ELR (cell line): ENCODE measurements at regions not wholly inside any gene's neighbourhood (a gene's known extent, or its start where the extent isn't known, plus 50 kb on each side); places are given as distances from the start of the nearest gene placed in this dataset.
"Not testable (repeated sequence)": the region's sequence is repeated elsewhere in the genome, so short reads cannot be mapped to it uniquely, and the experiment has no call there.

Experiments used
- DNase-seq: peaks from one replicate; pipeline ENCODE4 v3.0.0-alpha.2; 2015; ENCODE audit warnings: low read depth

- DNase-seq, result no peak
Observed at GRCh38 chr6:165793287-165793825, 130.3 kb upstream of the PDE10A start.

- no peak for DNase-seq
Observed at GRCh38 chr6:165791876-165792437, 128.9 kb upstream of the PDE10A start.

- DNase-seq, result no peak
Observed at GRCh38 chr6:165791306-165791705, 128.3 kb upstream of the PDE10A start.

GRCh38 chr6:165782812-165783211 lies 119.8 kb upstream of the PDE10A start:
- no peak for DNase-seq

GRCh38 chr6:165782134-165782533 lies 119.1 kb upstream of the PDE10A start:
- DNase-seq, result no peak

- DNase-seq, result no peak
Observed at GRCh38 chr6:165777680-165778079, 114.6 kb upstream of the PDE10A start.

DNA sequence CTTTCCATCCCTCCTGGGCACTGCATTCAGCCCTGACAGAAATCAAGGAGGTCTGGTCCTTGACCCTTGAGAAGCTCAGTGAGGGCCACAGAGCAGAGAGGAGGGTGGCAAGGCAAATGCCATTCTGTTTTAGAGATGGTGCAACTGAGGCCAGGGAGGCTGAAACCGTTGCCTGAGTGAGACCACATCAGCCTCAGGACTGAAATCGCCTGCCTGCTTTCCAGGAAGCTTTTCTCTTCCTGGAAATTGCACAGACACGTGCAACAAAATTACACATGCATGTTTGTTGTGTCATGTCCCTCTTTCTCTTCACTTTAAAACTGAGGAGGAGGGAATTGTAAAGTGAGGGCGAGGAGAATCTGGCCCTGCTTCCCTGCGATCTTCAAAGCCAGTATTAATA lies 113.7 kb upstream of the PDE10A start:
- DNase-seq, result no peak

- DNase-seq, result no peak
Observed at GRCh38 chr6:165775721-165776120, 112.7 kb upstream of the PDE10A start.

DNA sequence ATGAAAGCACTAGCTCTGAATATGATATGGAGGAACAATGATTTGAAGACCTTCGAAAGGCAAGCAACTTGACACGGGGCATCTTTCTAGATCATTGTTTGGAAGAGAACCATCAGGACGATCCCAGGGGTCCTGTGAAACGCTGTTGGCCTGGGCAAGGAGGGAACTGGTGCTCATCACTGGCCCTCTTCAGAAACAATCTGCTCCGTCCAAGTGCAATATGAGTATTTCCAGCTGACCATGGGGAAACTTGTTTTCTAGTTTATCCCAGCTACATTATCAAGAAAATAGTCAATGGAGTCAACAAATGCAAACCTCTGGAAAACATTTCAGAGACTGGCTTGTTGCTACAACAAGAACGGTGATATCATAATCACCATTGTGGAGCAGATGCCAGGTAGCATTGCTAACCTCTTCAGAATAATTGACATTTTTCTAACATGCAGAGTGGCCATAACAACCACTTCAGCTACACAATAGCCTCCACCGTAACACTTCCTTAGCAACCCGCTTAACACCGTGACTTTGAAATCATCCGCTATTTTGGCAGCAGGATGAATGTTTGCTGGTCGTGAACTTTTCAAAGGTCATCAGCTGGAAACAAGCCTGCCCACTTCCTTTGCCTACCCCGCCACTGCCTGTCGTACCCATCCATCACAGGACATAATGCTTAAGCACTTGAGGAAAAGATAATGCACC lies 112.0 kb upstream of the PDE10A start:
- DNase-seq, result no peak

DNA sequence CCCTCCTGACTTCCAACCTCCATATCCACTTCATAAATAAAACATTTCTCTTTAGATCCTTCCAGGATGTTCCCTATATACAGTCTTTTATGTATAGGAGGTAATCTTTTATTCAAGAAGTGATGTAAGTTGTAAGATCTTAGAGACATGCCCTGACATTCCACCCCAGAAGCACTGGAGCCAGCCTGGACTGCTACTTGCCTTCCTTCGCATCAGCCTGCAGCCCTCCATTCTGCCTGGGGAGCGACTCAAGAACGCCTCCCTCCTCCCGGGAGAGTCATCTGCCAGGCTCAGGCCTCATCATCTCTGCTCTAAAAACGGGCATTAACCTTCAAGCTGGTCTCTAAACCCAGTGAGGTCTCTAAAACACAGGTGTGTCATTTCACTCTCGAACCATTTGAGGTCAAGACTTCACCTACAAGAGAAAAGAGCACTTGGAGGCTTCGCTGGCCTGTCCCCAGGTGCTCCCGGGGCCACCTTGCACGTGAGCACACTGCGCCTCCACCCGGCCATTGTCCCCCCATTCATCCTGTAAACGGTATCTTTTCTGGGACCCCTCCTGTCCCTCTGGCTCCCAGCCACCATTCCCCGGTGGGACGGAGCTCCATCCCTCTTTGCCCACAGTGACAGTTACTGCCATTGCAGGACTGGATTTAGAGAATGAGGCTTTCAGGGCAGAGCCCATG lies 107.5 kb upstream of the PDE10A start:
- no peak for DNase-seq

GRCh38 chr6:165769884-165770283 lies 106.8 kb upstream of the PDE10A start:
- DNase-seq, result no peak

GRCh38 chr6:165769401-165769800 lies 106.4 kb upstream of the PDE10A start:
- no peak for DNase-seq

DNA sequence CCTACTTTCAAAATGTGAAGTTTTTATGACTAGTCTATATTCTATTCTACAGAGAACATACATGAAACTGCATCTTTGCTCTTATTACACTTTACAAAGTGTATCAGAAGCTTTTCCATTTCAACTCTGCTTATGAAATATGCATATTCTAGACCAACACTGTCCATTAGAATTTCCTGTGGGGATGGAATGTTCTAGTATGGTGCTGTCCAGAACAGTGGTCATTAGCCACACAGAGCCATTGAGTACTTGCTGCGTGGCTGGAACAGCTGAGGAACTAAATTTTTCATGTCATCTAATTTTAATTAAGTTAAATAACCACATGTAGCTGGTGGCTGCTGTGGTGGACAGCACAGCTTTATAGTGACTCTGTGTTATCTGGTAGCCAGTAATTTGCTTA lies 105.9 kb upstream of the PDE10A start:
- no peak for DNase-seq

- DNase-seq, result no peak
Observed at GRCh38 chr6:165767228-165767627, 104.2 kb upstream of the PDE10A start.

GRCh38 chr6:165766457-165766856 lies 103.4 kb upstream of the PDE10A start:
- no peak for DNase-seq

- no peak for DNase-seq
Observed at GRCh38 chr6:165766026-165766425, 103.0 kb upstream of the PDE10A start.

DNA sequence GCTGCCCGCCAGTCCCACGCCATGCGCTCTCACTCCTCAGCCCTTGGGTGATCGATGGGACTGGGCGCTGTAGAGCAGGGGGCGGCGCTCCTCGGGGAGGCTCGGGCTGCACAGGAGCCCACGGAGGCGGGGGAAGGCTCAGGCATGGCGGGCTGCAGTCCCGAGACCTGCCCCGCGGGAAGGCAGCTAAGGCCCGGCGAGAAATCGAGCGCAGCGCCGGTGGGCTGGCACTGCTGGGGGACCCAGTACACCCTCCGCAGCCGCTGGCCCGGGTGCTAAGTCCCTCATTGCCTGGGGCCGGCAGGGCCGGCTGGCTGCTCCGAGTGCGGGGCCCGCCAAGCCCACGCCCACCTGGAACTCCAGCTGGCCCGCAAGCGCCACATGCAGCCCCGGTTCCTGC lies 102.2 kb upstream of the PDE10A start:
- DNase-seq, result not testable (repeated sequence)

GRCh38 chr6:165762876-165763275 lies 99.8 kb upstream of the PDE10A start:
- no peak for DNase-seq

DNA sequence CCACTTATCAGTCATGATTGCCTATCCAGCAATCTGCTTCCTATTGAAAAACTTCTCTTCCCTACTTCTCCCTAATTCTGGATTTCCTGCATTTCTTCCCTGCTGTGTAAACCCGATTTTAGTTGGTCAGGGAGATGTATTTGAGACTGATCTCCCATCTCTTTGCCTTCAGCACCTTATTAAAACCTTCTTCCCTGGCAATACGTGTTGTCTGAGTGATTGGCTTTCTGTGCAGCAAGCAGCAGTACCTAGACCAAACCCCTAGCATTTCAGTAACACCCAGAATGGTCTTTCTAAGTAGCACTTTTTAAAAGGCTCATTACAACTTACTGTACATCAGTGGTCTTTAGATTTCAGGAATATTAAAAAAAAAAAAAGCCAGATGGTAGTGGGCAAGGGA lies 99.1 kb upstream of the PDE10A start:
- no peak for DNase-seq

DNA sequence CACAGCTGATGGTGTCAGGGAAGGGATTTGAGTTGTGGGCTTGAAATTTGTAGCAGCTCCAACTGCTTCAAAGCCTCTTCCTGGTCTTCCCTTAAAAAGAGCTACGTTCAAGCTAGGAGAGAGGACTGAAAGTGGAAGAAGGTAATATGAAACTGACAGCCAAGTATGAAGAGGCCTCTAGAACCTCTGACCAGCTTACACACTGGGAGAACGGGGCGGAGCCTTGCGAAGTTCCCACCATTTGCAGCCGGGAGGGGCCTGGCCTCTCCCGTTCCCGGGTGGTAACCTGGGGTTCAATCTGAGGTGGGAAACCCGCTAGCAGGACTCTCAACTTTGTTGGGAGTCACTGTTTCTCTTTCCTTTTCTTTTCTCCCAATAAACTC lies 97.8 kb upstream of the PDE10A start:
- DNase-seq, result no peak

- no peak for DNase-seq
Observed at GRCh38 chr6:165760126-165760802, 97.2 kb upstream of the PDE10A start.

GRCh38 chr6:165758441-165758840 lies 95.4 kb upstream of the PDE10A start:
- no peak for DNase-seq

DNA sequence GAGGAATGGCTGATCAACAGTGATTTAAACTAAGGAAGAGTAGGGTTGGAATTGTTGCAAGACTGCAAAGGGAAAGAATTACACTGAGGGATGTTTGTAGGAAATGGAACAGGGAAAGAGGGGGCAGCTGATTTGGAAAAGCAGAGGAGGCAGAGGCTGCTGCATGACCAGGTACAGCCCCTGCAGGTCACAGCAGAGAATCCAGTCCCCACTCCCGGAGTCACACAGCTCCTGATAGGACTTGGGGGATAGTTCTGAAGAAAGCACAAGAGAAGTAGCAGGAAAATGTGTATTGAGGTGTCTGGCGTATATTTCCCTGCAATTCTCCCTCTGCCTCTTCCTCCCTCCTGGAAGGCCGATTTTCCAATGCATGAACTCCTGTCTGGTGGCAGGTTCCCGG lies 92.5 kb upstream of the PDE10A start:
- DNase-seq, result no peak
